ENCODE measurements at regions not wholly inside any gene's neighbourhood (a gene's known extent, or its start where the extent isn't known, plus 50 kb on each side); places are given as distances from the start of the nearest gene placed in this dataset.
A peak's percentile ranks its signal among the peaks of the same experiment; 100 is the strongest.
"Not testable (repeated sequence)": the region's sequence is repeated elsewhere in the genome, so short reads cannot be mapped to it uniquely, and the experiment has no call there.

DNA sequence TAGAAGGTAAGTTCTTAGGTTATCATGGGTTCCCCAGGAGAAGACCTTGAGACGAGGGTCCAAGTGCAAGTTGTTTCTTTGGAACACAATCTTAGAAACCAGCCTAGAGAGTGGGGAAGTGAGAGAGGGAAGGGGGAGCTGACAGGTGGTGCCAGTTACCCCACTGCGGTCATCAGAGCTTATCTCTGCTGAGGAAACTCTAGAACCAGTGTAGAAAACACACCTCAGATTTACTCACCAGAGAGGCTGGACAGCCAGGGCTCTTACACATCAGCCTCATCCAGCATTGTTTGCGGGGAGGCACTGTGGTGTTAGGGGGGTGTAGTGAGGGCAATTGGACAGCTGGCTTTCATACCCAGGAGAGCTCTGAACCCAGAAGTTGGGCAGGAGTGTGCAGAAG, 206.5 kb upstream of the RAI14 start:
- no peaks in the 10 kb centered on the region for H3K9me3 Mint-ChIP-seq
- H3K36me3 Mint-ChIP-seq (ENCODE audit: insufficient read depth), result no peaks in the 10 kb centered on the region
- no peak for DNase-seq
- H3K27ac Mint-ChIP-seq, result no peak overlapping the region
- H3K4me3 Mint-ChIP-seq, result no peak overlapping the region
- H3K4me1 Mint-ChIP-seq (ENCODE audit: low read depth in 2 of 2), result no peaks in the 10 kb centered on the region
- no peak for ATAC-seq (replicated peaks)
- H3K27me3 Mint-ChIP-seq, result peaks cover 51 to 64% of the 10 kb centered on the region in 2 donors

DNA sequence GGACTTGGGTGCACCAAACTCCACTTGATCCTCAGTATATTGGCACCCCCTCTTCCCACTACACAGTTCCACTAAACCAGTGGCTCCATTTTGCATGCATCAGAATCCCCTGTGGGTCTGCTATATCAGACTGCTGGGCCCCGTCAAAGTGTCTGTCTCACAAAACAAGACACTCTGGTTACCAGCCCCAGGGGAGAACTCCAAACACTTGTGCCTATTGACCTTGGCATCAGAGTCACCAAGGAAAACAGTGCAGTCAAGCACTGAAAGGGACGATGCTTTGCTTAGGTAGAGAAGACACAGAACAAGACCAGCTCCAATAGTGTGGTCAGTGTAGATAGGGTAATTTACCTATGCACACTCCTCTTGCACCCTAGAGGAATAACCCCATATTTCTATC, 205.8 kb upstream of the RAI14 start:
- peaks cover 53 to 67% of the 10 kb centered on the region in 2 donors for H3K27me3 Mint-ChIP-seq
- no peaks in the 10 kb centered on the region for H3K9me3 Mint-ChIP-seq

DNA sequence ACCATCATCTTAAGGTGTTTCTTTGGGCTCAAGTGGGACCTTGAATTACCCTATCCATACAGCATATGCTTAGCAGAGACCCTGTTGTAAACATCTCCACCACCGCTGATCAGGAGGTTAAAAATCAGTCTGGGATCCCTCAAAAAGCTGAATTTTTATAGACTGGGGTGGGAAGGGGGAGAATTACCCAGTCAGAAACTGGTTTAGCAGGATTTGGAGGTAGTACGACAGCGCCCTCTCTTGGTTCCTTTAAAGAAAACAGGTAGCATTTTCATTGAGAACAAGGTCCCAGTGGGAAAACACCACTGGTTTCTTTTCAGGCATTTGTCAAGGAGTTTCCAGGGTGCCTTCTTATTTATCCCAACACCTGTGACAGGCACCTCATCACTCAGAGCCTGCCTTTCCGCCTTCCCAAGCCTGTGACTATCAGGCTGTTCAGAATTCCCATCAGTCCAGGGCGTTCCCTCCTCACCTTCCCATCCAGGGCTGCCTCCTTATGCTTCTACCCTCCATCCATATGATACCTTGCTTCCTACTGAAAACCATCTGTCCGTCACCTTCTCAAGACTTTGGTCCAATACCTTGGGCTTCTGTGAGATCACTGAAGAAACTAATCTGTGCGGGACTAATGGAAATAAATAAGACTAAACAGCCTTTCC, 203.8 kb upstream of the RAI14 start:
- DNase-seq, result no peak
- H3K4me3 Mint-ChIP-seq, result no peak overlapping the region
- H3K4me1 Mint-ChIP-seq (ENCODE audit: low read depth in 2 of 2), result no peaks in the 10 kb centered on the region
- H3K27ac Mint-ChIP-seq, result no peak overlapping the region
- H3K27me3 Mint-ChIP-seq, result peaks cover 43 to 62% of the 10 kb centered on the region in 2 donors
- ATAC-seq (replicated peaks), result no peak
- no peaks in the 10 kb centered on the region for H3K36me3 Mint-ChIP-seq (ENCODE audit: insufficient read depth)
- H3K9me3 Mint-ChIP-seq, result no peaks in the 10 kb centered on the region

More for the DNA sequence above, 205.8 kb upstream of the RAI14 start:
- no peak overlapping the region for H3K27ac Mint-ChIP-seq
- H3K36me3 Mint-ChIP-seq (ENCODE audit: insufficient read depth), result no peaks in the 10 kb centered on the region
- ATAC-seq (replicated peaks), result no peak
- no peaks in the 10 kb centered on the region for H3K4me1 Mint-ChIP-seq (ENCODE audit: low read depth in 2 of 2)
- DNase-seq, result no peak
- H3K4me3 Mint-ChIP-seq, result no peak overlapping the region

DNA sequence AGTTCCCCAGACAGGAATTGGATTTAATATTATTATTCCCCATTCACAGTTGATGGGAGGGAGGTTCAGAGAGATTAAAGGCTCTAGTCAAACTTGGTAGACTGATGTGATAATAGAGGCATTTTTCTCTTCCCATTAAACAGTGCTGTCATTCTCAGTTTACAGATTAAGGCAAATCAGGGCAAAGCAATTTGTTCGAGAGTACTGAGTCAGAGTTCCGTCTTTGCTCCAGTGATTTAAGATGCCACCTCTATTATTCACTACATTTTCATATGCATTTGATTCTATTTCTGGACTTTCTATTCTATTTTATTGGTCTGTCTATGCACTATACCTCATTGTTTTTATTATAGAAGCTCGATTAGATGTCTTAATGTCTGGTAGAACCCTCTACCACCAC, 201.0 kb upstream of the RAI14 start:
- no peaks in the 10 kb centered on the region for H3K4me1 Mint-ChIP-seq (ENCODE audit: low read depth in 2 of 2)

DNA sequence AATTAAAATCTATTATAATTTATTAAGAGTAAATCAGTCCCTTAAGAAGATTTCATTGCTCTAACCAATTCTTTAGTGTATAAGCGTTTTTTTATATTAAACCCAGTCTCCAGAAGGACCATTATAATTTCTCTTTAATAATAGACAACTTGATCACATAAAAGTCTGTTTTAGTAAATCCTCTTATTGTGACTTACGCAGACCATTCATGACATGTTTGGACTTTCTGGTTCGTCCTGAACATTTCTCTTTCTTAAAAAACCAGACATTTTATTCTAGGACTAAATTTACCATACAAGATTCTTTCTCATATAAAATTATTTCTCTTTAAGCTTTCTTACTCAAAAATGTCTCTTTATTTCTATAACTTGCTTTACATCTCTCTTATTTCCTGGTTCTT, 196.2 kb upstream of the RAI14 start:
- Mint-ChIP-seq H3K4me1 (ENCODE audit: low read depth in 2 of 2) (peaks cover 0 to under 1% of the 10 kb centered on the region in 2 donors), H3K27me3 (peaks cover 11 to 20% of the 10 kb centered on the region in 2 donors), H3K4me3 (no peak overlapping the region), H3K36me3 (ENCODE audit: insufficient read depth) (no peaks in the 10 kb centered on the region), H3K9me3 (no peaks in the 10 kb centered on the region), H3K27ac (no peak overlapping the region)
- no peak for DNase-seq
- no peak for ATAC-seq (replicated peaks)

More for the DNA sequence above, 201.0 kb upstream of the RAI14 start:
- DNase-seq (no peak), ATAC-seq (replicated peaks) (no peak)
- H3K27me3 Mint-ChIP-seq, result peaks cover 23 to 48% of the 10 kb centered on the region in 2 donors
- no peaks in the 10 kb centered on the region for H3K9me3 Mint-ChIP-seq
- no peak overlapping the region for H3K4me3 Mint-ChIP-seq
- no peak overlapping the region for H3K27ac Mint-ChIP-seq
- no peaks in the 10 kb centered on the region for H3K36me3 Mint-ChIP-seq (ENCODE audit: insufficient read depth)

DNA sequence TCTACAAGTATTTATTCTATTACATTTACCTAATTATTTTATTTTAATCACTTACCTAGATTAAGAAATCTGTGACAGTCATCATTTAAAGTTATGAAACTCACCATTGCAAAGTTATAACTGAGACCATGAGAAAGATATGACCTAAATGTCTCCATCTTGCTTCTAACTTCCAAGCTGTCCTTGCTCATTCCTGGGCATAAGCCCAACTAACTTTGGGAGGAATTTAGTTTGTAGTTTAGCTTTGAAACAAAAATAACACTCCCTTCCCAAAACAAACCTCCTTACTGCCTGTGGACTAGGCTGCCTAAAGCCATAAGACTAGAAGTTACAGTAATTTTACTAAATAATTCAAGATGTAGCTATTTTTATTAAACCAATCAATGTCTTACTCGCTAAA, 195.6 kb upstream of the RAI14 start:
- ATAC-seq (replicated peaks) (no peak), DNase-seq (no peak)
- peaks cover 2 to 3% of the 10 kb centered on the region in 2 donors for H3K4me1 Mint-ChIP-seq (ENCODE audit: low read depth in 2 of 2)
- no peaks in the 10 kb centered on the region for H3K36me3 Mint-ChIP-seq (ENCODE audit: insufficient read depth)
- H3K27me3 Mint-ChIP-seq, result peaks cover 9 to 23% of the 10 kb centered on the region in 2 donors
- no peak overlapping the region for H3K4me3 Mint-ChIP-seq
- H3K9me3 Mint-ChIP-seq, result no peaks in the 10 kb centered on the region
- no peak overlapping the region for H3K27ac Mint-ChIP-seq

DNA sequence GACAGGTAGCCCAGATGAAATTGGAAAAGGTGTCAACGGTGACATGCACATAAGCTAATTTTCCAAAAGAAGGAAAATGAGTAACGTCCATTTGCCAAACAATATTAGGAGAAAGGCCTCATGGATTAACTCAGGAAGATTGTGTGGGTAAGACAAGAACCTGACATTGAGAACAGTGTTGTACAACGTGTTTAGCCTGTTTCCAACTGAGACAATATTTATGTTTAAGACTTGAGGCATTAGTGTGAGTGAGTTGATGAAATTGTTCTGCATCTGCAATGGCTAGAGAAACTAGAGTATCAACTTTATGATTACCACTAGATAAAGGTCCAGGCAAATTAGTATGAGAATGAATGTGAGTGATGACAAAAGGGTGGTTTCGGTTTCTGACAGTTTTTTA, 191.3 kb upstream of the RAI14 start:
- peaks cover 3 to 4% of the 10 kb centered on the region in 2 donors for H3K4me1 Mint-ChIP-seq (ENCODE audit: low read depth in 2 of 2)
- H3K36me3 Mint-ChIP-seq (ENCODE audit: insufficient read depth), result no peaks in the 10 kb centered on the region
- ATAC-seq (replicated peaks) (no peak), DNase-seq (no peak)
- peaks cover 15 to 39% of the 10 kb centered on the region in 2 donors for H3K27me3 Mint-ChIP-seq
- H3K4me3 Mint-ChIP-seq, result peak overlapping the region in 1 of 2 donors; percentile 35
- no peaks in the 10 kb centered on the region for H3K9me3 Mint-ChIP-seq
- H3K27ac Mint-ChIP-seq, result no peak overlapping the region

DNA sequence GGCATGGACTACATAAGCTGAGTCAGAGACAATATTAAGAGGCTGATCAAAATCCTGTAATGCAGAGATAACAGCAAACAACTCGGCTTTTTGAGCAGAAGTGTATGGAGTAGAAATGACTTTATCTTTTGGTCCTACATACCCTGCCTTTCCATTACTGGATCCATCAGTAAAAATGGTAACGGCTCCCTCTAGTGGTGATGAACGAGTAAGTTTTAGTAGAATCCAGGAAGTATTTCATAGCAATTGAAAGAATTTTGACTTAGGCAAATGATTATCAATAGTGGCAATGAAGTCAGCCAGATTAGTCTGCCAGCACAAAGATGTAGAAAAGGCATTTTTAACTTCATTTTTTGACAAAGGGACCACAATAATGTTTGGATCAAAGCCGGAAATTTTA, 190.8 kb upstream of the RAI14 start:
- not testable (repeated sequence) for H3K36me3 Mint-ChIP-seq (ENCODE audit: insufficient read depth); H3K9me3 Mint-ChIP-seq; H3K4me3 Mint-ChIP-seq; H3K4me1 Mint-ChIP-seq (ENCODE audit: low read depth in 2 of 2); ATAC-seq (replicated peaks); H3K27ac Mint-ChIP-seq
- DNase-seq, result peak; percentile 15 to 29 (median 17)
- peaks cover 15 to 39% of the 10 kb centered on the region in 2 donors for H3K27me3 Mint-ChIP-seq

DNA sequence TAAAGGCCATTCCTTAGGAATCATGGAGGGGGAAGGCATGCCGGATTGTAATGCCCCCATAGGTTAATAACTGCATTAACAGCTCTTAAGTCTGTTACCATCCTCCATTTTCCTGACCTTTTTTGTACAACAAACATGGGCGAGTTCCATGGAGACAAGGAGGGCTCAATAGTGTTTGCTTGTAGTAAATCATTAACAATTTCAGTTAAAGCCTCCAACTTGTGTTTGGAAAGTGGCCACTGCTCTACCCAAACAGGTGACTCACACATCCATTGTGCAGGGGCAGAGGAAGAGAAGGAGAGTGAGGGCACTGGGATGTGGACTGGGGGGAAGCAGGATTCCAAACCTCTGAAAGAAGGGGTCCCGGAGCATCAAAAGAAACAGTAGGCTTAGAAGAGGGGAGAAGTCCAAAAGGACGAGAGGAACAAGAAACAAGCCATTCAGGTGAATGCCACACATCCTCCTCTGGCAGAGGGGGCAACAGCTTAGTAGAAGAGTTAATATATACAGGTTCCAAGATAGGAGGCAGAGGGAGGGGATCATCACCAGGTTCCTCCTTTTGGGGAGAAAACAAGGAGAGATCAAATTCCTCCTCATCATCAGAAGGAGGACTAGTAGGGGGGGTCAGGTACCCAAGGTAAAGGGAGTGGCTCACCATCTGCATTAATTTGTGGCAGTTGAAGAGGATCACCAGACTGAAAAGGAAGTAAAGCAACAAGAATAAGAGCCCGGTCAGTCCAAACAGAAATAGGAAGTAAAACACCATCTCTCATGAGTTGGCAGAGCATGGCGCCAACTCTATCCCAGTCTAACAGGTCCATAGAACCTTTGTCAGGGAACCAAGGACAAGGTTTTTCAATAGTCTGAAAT, 189.4 kb upstream of the RAI14 start:
- DNase-seq; H3K4me1 Mint-ChIP-seq (ENCODE audit: low read depth in 2 of 2); H3K4me3 Mint-ChIP-seq; H3K36me3 Mint-ChIP-seq (ENCODE audit: insufficient read depth); ATAC-seq (replicated peaks); H3K9me3 Mint-ChIP-seq; H3K27ac Mint-ChIP-seq: not testable (repeated sequence)
- peaks cover 15 to 28% of the 10 kb centered on the region in 2 donors for H3K27me3 Mint-ChIP-seq

DNA sequence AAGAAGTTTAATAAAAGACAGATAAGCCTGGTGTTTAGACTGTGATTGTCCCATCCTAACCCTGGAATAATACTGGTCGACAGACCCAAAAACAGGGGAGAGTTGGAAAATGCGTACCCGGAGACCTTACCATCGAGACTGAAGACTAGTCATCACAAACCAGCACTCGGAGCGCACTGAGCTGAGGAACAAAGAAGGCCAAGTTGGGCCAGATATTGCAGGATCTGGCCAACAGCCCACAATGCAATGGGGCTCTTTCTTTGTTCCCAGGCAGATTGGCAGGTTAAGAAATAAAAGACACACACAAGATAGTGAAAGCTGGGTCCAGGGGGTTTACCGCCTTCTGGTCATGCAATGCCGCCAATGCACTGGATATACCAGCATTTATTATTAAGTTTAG, 188.7 kb upstream of the RAI14 start:
- no peak overlapping the region for H3K4me3 Mint-ChIP-seq
- H3K27me3 Mint-ChIP-seq, result peaks cover 15 to 26% of the 10 kb centered on the region in 2 donors
- peaks cover 3 to 4% of the 10 kb centered on the region in 2 donors for H3K4me1 Mint-ChIP-seq (ENCODE audit: low read depth in 2 of 2)
- ATAC-seq (replicated peaks) (no peak), DNase-seq (no peak)
- no peaks in the 10 kb centered on the region for H3K36me3 Mint-ChIP-seq (ENCODE audit: insufficient read depth)
- H3K27ac Mint-ChIP-seq, result no peak overlapping the region
- H3K9me3 Mint-ChIP-seq, result no peaks in the 10 kb centered on the region

DNA sequence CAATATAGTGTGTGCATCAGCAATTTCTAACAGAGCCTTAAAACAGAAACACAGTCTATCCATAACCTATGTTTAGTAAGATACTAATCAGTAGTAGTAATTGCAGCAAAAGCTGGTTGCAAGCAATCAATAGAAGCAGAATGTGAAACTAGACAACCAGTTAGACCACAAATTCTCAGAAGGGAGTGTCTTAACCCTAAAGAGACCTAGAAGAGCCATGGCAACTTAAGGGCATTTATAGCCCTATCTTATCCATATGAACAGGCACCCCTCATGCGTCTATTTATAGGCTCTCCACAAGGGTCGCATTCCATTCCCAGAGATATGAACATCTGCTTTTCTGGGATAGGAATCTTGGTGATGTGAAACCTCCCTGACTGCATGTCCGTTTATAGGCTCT, 188.1 kb upstream of the RAI14 start:
- H3K27ac Mint-ChIP-seq; H3K36me3 Mint-ChIP-seq (ENCODE audit: insufficient read depth); DNase-seq; H3K9me3 Mint-ChIP-seq; H3K4me3 Mint-ChIP-seq; ATAC-seq (replicated peaks); H3K4me1 Mint-ChIP-seq (ENCODE audit: low read depth in 2 of 2): not testable (repeated sequence)
- peaks cover 15 to 26% of the 10 kb centered on the region in 2 donors for H3K27me3 Mint-ChIP-seq

DNA sequence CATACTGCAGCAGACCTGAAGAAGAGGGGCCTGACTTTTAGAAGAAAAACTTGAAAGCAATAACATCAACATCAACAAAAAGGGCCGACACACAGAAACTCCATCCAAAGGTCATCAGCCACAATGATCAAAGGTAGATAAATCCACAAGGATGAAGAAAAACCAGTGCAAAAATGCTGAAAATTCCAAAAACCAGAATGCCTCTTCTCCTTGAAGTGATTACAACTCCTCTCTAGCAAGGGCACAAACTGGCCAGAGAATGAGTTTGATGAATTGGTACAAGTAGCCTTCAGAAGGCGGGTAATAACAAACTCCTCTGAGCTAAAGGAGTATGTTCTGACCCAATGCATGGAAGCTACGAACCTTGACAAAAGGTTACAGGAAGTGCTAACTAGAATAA, 186.2 kb upstream of the RAI14 start:
- Mint-ChIP-seq H3K4me3 (no peak overlapping the region), H3K36me3 (ENCODE audit: insufficient read depth) (no peaks in the 10 kb centered on the region), H3K27me3 (peaks cover 15 to 19% of the 10 kb centered on the region in 2 donors), H3K27ac (no peak overlapping the region), H3K4me1 (ENCODE audit: low read depth in 2 of 2) (peaks cover 3% of the 10 kb centered on the region in 2 donors), H3K9me3 (no peaks in the 10 kb centered on the region)
- no peak for DNase-seq
- ATAC-seq (replicated peaks), result no peak

DNA sequence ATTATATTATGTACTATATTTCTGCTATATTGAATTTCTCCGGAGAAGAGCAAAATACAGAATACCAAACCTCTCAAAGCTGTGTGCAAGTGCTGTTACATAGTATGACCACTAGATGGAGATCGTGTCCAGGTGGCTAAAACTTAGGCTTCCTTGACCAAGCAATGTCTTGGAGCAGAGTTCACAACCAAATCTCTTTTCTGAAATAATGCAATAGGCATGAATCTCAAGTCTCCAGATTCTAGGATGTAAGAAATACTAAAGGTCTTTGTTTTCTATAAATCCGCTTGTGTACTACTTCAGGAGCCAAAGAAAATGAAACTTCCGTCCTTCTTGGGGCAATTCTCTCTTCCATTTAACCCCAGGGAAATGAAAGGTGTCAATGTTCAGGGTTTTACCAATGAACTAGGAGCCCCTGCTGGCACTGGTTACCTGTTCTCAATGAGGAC, 181.5 kb upstream of the RAI14 start:
- no peak overlapping the region for H3K27ac Mint-ChIP-seq
- no peaks in the 10 kb centered on the region for H3K4me1 Mint-ChIP-seq (ENCODE audit: low read depth in 2 of 2)
- no peak for DNase-seq
- no peak overlapping the region for H3K4me3 Mint-ChIP-seq
- H3K27me3 Mint-ChIP-seq, result peaks cover 7 to 28% of the 10 kb centered on the region in 2 donors
- H3K9me3 Mint-ChIP-seq, result no peaks in the 10 kb centered on the region
- H3K36me3 Mint-ChIP-seq (ENCODE audit: insufficient read depth), result no peaks in the 10 kb centered on the region
- peak; percentile 51 for ATAC-seq (replicated peaks)

Measured in effector memory CD8-positive, alpha-beta T cell (primary cell).